UCSD-AML1 (cell line): ENCODE measurements at regions not wholly inside any gene's neighbourhood (a gene's known extent, or its start where the extent isn't known, plus 50 kb on each side); places are given as distances from the start of the nearest gene placed in this dataset.

Experiments used
- DNase-seq: peaks from one replicate; lab custom pipeline; 2025; ENCODE audit not compliant: unreplicated experiment; lab: John Stamatoyannopoulos, UW

- no peak for DNase-seq
Observed at GRCh38 chr4:3343358-3343757, 50.5 kb downstream of the RGS12 start.

DNA sequence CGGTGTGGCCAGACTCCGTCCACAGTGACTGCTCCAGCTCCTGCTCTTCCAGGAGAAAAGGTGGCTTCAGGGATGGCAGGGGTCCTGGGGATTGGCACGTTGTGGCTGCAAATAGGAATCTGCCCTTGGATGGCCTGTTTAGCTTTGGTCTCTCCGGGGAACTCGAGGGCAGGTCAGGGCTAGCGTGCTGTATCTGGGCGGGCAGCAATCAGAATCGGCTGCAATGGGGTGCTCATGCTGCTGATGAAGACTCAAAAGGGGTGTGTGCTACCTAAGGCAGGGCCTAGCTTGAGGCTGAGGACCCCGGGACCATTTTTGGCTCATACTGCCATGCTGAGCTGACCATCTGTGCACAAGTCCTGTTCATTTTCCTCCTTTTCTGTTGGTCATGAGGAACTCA, 51.3 kb downstream of the RGS12 start:
- DNase-seq = no peak

DNA sequence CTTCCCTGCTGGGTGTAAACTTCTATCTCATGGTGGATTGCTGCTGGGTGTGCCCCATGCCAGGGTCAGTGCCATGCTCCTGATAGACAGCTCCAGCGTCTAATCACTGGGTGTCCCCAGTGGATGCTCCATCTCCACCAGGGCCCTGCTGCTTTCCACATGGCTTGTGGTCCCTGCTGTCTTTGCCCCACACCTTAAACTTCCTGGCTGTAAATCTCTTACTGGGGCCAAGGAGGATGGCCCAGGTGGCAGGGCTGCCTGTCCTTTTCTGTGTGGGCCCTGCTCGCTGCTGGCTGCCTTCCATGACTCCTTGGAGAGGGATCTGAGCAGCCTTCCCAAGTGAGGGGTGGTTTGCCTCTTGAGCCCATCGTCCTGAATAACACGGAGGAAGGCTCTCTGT, 51.8 kb downstream of the RGS12 start:
- DNase-seq = no peak

GRCh38 chr4:3345384-3345783, 52.6 kb downstream of the RGS12 start:
- DNase-seq = no peak

DNA sequence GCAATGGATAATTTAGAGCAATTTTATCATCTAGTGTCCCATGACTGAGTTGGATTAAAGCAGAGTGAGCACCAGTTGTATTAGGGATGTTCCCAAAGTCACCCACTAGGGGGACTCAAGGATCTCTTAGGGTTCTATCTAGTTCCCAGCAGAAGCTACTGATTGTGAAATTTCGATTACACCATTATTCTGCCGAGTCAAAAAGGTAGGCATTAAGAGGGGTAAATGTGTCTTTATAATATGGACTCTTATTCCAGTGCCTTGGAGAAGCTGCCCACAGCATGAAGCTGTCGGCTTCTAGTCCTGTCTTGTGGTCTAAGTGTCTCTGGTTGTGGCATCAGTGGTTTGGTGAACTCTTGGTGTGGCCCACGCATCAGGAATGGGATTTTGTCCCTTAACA, 53.3 kb downstream of the RGS12 start:
- no peak for DNase-seq

- DNase-seq = no peak
Observed at GRCh38 chr4:3347871-3348270, 55.0 kb downstream of the RGS12 start.

- DNase-seq = no peak
Observed at GRCh38 chr4:3348621-3349020, 55.8 kb downstream of the RGS12 start.

DNA sequence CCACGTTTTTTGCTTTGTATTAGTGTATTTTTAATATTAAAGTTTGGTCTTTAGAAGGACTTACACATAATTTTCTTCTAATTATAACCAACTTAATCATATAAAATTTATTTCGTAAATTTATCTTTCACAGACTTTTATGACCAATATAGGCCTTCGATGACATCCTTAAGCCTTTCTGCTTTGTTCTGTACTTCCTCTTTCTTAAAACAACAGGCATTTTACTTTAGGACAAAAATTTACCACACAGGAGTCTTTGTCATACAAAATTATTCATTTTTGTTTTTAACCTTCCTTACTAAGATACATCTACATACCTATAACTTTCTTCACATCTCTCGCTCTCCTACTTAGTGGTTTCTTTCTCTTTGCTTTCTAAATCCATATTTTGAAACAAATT, 56.3 kb downstream of the RGS12 start:
- no peak for DNase-seq

- DNase-seq = no peak
Observed at GRCh38 chr4:3351997-3352396, 59.2 kb downstream of the RGS12 start.

DNA sequence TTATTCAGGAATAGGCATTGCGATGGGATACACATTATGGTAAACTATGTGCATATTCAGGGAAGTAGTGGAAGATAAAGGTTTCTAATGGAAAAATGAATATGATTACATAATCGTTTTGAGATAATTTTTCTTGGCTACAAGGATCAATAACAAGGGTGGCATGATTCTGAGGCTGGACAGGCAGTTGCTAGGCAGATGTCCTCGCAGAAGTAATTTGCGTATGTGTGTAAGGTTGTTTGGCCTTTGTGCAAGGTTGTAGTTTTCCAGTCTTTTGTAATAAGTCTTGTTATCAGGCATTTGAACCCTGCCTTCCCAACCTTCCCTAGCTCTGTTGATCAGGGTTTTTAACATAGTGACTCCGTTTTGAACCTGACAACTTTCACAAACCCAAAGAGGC, 59.7 kb downstream of the RGS12 start:
- DNase-seq = no peak

- no peak for DNase-seq
Observed at GRCh38 chr4:3352941-3353594, 60.2 kb downstream of the RGS12 start.

GRCh38 chr4:3353752-3354454, 61.1 kb downstream of the RGS12 start:
- DNase-seq = no peak

DNA sequence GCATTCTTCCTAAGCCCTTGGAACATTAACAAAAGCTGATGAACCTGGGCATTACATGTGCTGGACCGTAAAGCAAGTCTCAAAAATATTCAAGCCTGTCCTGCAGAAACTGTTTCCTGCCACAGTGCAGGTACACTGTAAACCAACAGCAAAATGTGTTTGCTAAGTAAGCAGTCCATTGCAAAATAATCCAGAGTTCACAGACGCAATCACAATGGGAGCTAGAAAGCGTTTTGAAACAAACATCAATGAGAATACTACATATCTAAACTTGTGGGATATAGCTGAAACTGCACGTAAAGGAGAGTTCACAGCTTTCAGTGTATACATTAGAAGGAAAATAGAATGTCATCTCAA, 61.6 kb downstream of the RGS12 start:
- no peak for DNase-seq

DNA sequence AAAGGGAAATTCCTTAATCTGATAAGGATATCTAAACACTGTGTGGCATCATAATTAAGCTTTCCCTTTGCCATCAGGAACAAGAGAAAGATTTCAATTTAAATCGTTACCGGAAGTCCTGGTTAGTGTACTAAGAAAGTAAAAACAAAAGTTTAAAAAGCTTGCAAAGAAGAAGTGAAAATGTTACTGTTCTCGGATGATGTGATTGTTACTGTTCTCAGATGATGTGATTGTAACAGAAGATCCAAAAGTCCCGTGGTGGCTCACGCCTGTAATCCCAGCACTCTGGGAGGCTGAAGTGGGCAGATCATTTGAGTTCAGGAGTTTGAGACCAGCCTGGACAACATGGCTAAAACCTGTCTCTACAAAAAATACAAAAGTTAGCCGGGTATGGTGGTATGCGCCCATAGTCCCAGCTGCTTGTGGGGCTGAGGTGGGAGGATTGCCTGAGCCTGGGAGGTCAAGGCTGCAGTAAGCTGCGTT, 62.5 kb downstream of the RGS12 start:
- DNase-seq = no peak

DNA sequence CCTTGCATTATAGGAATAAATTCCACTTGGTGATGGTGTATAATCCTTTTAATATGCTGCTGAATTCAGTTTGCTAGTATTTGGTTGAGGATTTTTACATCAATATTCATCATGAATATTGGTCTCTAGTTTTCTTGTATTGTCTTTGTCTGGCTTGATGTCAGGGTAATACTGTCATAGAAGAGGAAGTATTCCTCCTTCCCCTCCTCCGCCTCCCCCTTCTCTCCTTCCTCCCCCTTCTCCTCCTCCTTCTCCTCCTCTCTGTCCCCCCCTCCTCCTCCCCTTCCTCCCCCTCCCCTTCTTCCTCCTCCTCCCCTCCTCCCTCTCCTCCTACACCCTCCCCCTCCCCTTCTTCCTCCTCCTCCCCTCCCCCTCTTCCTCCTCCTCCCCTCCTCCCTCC, 65.8 kb downstream of the RGS12 start:
- DNase-seq = no peak

DNA sequence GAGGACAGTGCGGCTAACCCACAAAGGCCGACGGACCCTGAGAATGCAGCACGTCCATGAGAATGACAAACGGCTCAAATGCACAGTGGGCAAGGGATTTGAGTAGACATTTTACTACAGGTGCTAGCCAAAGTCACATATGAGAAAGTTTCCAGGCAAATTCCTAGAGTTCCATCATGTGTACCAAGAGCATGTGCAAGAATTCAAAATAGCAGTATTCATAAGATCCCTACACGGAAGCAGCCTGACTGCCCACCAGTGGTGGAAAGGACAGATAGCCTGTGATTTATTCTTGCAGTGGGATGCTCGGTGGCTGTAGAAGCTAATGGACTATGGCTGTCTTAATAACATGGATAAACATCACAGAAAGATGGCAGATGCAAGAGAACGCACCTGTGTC, 68.0 kb downstream of the RGS12 start:
- no peak for DNase-seq

DNA sequence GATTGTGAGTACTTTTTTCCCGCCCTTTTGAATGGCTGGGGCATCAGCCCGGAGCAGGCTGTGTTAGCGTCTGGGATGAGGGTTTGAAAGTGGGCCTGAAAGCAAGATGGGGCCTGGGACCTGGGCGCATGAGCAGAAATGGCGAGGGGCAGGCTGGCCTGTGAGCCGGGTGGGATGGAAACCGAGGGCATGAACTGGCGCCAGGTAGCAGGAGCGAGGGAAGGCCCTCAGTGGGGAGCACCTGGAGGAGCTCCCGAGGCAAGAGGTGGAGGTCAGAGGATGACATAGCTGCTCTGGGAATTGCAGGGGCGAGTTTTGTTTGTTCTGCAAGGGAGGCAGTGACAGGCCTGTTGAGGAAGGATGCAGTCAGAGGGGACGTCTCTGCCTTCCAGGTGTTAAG, 68.6 kb downstream of the RGS12 start:
- DNase-seq = no peak

DNA sequence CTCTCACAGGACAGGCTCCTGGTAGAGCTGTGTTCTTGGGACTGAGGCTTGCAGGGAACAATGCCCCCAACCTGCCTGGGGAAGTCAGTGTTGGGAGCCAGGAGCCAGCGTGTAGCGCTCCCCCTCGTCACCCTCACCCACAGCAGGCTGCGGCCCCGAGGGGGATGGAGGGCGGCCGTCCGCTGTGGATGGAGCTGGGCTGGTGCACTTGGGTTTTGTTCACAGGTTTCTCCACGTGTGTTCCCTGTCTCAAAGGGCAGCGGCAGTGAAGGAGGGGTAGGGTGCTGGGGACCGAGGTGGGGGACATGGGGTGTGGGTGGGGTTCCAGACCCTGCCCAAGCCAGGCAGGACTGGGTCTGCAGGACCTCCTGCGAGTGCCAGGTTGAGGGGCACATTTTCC, 69.1 kb downstream of the RGS12 start:
- no peak for DNase-seq

DNA sequence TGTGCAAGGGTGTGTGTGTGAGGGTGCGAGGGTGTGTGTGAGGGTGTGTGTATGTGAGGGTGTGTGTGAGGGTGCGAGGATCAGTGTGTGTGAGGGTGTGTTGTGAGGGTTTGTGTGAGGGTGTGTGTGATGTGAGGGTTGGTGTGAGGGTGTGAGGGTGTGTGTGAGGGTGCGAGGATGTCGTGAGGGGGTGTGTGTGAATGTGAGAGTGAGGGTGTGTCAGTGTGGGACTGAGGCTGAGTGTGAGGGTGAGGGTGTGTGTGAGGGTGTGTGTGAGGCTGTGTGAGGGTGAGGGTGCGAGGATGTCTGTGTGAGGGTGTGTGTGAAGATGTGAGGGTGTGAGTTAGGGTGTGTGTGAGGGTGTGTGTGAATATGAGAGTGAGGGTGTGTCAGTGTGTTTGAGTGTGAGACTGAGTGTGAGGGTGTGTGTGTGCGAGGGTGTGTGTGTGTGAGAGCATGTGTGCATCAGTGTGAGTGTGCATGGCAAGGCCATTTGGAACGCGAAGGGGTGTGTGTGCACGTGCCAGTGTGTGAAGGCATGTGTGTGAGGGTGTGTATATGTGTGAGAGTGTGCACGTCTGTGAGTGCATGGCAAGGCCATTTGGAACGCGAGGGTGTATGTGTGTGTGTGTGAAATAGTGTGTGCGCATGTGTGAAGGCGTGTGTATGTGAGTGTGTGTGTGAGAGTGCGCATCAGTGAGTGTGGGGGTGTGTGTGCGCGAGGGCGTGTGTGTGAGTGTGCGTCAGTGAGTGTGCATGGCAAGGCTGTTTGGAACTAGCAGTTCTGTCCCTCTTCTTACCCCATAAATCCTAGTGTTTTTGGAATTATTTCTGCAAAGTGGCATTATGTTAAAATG, 69.8 kb downstream of the RGS12 start:
- no peak for DNase-seq

GRCh38 chr4:3363411-3364141, 70.8 kb downstream of the RGS12 start:
- DNase-seq = no peak

DNA sequence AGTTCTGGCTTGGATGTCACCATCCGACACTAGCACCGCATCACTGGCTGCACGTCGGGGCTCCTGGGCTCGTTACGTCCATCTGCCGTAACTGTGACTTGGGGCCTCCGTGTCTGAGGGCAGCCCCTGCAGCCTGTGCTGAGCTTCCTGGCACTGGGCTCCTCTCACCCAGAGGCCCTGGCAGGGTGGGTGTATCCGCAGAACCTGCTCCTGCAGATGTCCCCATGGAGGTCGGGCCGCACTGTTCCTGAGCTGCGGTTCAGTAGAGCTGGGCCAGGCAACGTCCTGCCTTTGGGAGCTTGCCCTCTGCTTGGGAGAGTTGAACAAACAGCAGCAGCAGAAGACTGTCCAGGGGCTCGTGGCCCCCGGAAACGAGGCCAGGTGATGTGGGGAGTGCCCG, 71.4 kb downstream of the RGS12 start:
- DNase-seq = no peak
